IPS-NIHi7 (cell line): ENCODE measurements at regions not wholly inside any gene's neighbourhood (a gene's known extent, or its start where the extent isn't known, plus 50 kb on each side); places are given as distances from the start of the nearest gene placed in this dataset.
"Not testable (repeated sequence)": the region's sequence is repeated elsewhere in the genome, so short reads cannot be mapped to it uniquely, and the experiment has no call there.

ENCODE experiments used
- DNase-seq: peaks from one replicate; pipeline ENCODE4 v3.0.0; 2012; ENCODE audit warnings: mixed read lengths; ENCODE audit errors: extremely low spot score

GRCh38 chr7:34390103-34390502 lies 267.9 kb upstream of the NPSR1 start:
- no peak for DNase-seq

GRCh38 chr7:34392972-34393371 lies 265.0 kb upstream of the NPSR1 start:
- DNase-seq, result no peak

- DNase-seq, result no peak
Measured at GRCh38 chr7:34396437-34397064, 261.5 kb upstream of the NPSR1 start.

- DNase-seq, result no peak
Measured at GRCh38 chr7:34401776-34402175, 256.2 kb upstream of the NPSR1 start.

GRCh38 chr7:34406848-34407530 lies 251.0 kb upstream of the NPSR1 start:
- no peak for DNase-seq

- DNase-seq, result no peak
Measured at GRCh38 chr7:34407586-34407985, 250.4 kb upstream of the NPSR1 start.

- no peak for DNase-seq
Measured at GRCh38 chr7:34417781-34418180, 240.2 kb upstream of the NPSR1 start.

GRCh38 chr7:34421526-34421925 lies 236.5 kb upstream of the NPSR1 start:
- DNase-seq, result no peak

GRCh38 chr7:34425194-34425593 lies 232.8 kb upstream of the NPSR1 start:
- DNase-seq, result no peak

- no peak for DNase-seq
Measured at GRCh38 chr7:34425631-34426384, 232.2 kb upstream of the NPSR1 start.

- DNase-seq, result peak; percentile 40
Measured at GRCh38 chr7:34430456-34430855, 227.6 kb upstream of the NPSR1 start.

- no peak for DNase-seq
Measured at GRCh38 chr7:34438436-34438835, 219.6 kb upstream of the NPSR1 start.

- no peak for DNase-seq
Measured at GRCh38 chr7:34445653-34446052, 212.4 kb upstream of the NPSR1 start.

GRCh38 chr7:34448531-34448930 lies 209.5 kb upstream of the NPSR1 start:
- not testable (repeated sequence) for DNase-seq

- DNase-seq, result no peak
Measured at GRCh38 chr7:34449765-34450164, 208.3 kb upstream of the NPSR1 start.

- DNase-seq, result no peak
Measured at GRCh38 chr7:34451183-34451582, 206.8 kb upstream of the NPSR1 start.

GRCh38 chr7:34451923-34452322 lies 206.1 kb upstream of the NPSR1 start:
- no peak for DNase-seq

- DNase-seq, result no peak
Measured at GRCh38 chr7:34452363-34452762, 205.7 kb upstream of the NPSR1 start.

GRCh38 chr7:34453150-34453549 lies 204.9 kb upstream of the NPSR1 start:
- DNase-seq, result no peak

GRCh38 chr7:34454381-34454780 lies 203.6 kb upstream of the NPSR1 start:
- no peak for DNase-seq

GRCh38 chr7:34457329-34457728 lies 200.7 kb upstream of the NPSR1 start:
- DNase-seq, result no peak

GRCh38 chr7:34463830-34464229 lies 194.2 kb upstream of the NPSR1 start:
- DNase-seq, result peak; percentile 26

- DNase-seq, result no peak
Measured at GRCh38 chr7:34471844-34472243, 186.2 kb upstream of the NPSR1 start.
